Hematopoietic multipotent progenitor cell (in vitro differentiated cells): ENCODE measurements at regions not wholly inside any gene's neighbourhood (a gene's known extent, or its start where the extent isn't known, plus 50 kb on each side); places are given as distances from the start of the nearest gene placed in this dataset.
"Not testable (repeated sequence)": the region's sequence is repeated elsewhere in the genome, so short reads cannot be mapped to it uniquely, and the experiment has no call there.

ENCODE experiments used
- DNase-seq, 3 donors: peaks; one replicate each; pipeline ENCODE4 v3.0.0-alpha.2; 2011 to 2015; ENCODE audit warnings: low read depth in 2 of 3, low spot score in 2 of 3

DNA sequence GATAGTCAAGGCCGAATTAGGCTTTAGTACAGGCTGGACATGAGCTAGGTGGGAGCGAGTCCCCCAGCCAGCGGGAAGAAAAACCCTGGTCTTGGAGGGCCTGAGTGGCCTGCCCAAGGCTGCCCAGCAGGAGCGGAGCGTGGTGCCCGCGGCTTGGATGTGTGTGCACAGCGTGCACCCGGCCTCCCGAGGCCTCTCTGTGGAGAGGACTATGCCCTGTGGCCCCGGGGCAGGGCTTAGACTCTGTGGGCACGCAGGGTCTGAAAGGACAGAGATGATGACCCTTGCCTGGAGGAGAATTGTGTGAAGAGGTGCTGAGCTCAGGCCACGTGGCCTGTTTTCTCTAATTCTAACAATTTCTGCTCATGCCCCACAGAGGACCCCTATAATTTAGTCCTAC lies 124.6 kb upstream of the IQSEC1 start:
- DNase-seq = no peak

DNA sequence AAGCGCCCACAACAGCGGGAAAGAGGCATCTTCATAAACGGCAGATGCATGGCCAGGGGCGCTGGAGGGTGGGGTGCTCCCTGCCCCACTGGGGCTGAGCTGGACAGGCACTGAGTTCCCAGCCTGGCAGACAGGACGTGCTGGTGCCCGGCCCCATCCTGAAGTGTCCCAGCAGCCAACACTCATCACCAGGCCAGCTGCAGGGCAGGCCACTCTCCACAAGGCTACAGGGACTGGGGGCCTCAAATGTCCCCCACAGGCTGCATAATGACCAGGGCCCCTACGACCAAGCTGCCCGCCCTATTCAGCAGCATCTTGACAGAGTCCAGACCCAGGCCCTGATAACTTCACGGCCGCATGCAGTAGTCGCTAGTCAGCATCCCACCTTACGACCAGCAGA lies 124.1 kb upstream of the IQSEC1 start:
- DNase-seq = no peak

DNA sequence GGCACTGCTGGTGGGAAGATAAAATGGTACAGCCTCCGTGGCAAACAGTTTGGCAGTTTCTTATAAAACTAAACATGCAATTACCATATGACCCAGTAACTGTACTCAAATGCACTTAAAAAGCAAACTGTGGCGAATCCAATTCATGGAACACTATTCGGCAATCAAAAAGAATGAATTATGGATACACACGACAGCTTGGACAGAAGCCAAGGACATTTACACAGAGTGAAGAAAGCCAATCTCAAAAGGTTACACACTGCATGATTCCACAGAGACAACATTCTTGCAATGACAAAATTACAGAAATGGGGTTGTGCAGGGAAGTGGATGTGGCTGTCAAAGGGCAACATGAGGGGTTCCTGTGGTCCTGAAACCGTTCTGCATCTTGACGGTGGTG lies 122.1 kb upstream of the IQSEC1 start:
- no peak for DNase-seq

DNA sequence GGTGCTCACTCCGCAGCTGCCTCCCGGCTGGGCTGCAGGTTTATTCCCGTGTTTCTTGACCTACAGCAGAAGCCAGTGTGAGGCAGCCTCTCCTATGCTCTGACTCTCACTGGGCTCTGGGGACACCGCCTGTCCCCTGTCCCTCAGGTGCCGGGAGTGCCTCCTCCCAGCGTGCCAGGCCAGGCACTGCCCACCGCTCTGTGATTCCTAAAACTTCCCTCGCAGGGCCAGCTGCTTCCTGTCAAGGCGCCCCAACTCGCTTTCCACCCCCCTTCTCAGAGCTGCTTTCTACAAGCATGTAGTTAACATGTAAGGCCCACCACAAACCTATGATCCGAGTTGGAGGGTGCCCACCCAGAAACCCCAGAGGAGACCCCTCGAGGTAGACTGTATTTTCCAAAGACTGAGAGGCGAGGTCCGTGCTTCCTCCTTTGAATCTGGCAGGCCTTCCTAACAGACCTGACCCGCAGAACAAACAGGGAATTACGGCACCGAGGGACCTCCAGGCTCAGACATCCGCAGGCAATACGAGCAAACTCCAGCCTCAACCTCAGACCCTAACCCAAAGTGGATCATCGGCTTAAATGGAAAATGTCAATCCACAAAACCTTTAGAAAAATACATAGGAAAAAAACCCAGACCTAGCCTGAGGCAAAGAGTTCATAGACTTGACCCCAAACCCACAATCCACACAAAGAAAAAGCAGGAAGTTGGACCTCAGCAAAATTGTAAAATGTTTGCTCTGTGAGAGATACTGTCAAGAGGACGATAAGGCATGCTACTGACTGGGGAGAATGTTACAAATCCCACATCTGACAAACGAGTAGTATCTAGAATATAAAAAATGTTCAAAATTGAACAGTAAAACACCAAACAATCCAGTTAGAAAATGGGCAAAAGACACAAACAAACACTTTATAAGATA lies 121.3 kb upstream of the IQSEC1 start:
- no peak for DNase-seq

DNA sequence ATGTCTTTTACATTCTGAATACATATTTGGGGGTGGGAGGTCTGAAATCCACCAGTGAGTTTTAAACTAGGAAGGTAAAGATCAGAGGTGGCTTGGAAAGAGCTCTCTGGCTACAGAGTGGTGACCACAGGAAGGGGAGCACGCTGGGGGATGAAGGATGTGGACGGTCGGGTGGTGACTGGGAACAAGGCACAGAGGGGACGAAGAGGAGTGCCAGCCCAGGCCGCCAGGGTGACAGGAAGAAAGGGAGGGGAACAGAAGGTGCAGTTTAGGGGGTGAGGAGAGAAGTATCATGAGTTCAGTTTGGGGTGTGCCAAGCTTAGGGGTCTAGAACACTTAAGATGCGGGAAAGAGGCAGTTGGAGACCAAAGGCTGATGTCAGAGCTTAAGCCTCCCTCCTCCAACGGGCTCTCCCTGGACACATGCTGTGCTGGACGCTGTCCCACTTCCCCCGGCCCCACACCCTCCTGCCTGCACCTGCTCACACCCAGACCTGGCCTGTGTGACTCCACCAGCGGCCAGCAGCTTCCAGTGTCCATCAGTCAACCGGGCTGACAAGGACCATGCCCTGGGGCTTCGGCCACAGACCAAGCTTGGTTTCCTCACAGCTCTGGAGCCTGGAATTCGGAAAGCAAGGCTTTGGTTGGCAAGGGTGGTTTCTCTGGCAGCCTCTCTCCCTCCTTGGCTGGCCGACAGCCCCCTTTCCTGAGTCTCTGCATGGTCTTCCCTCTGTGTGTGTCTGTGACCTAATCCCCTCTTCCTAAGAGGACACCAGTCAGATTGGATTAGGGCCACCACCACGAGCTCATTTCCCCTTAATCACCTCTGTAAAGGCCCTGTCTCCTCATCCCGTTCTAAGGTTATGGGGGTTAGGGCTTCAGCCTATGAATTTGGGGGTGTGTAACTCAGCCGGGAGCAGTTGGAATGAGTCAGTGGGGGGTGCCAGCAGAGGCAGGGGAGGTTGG lies 120.4 kb upstream of the IQSEC1 start:
- DNase-seq = no peak

DNA sequence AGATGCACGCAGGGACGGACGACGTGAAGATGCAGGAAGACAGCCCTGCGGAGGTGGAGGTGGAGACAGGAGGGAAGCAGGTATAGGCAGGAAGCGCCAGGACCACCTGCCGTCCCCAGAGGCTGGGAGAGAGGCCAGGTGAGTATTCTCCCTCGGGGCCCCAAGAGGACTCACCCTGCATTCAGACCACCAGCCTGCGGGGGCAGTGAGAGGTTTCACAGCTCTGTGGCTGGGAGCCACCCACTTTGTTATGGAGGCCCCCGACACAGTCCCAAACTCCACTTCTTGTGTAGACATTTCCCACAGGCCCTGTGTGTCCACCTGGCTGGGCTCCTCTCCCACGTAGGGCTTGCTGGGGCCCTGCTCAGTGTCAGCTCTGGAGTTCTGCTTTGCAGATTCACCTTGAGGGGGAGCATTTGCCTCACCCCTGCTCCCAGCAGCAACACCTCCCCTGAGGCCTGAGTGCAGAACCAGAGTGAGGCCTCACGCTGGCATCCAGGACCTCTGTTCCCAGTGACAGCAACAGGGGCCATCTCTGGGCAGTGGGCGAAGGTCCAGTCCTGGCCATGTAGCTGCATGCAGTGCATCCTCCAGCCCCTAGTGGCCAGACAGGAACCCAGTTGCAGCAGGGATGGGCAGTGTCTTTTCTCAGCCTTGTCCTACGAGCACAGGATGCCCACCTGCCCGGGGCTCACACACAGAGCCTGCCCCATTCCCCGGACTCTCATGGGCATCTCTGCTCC lies 119.4 kb upstream of the IQSEC1 start:
- no peak for DNase-seq

DNA sequence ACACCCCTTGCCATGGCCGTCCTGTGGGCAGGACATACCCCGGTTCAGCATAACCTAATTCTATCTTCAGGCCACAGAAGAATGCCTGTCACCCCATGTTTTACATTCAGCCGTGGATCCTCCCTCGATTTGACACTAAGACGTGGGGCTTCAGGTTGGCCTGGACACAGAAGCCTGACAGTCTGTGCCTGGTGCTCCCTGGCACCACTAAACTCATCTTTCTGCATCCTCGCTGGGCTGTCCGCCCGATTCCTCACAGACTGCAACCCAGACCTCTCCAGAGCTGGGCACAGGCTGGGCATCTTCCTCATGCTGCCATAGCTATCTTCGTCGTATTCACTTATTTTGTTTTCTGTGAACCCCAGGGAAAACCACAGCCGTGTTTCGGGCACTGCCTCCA lies 117.8 kb upstream of the IQSEC1 start:
- DNase-seq = no peak

DNA sequence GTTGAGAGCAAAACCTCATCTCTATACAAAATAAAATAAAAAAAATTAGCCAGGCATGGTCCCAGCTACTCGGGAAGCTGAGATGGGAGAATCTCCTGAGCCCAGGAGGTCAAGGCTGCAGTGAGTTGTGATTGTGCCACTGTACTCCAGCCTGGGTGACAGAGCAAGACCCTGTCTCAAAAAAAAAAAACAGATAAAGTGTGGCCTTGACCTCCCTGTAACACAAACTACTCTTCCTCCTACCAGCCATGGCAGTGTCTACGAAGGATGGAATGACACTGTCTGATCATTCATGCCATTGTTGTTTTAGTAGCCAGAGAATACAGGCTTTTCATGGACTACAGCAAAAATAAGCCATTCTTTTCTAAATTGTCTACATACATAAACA lies 117.1 kb upstream of the IQSEC1 start:
- no peak for DNase-seq

DNA sequence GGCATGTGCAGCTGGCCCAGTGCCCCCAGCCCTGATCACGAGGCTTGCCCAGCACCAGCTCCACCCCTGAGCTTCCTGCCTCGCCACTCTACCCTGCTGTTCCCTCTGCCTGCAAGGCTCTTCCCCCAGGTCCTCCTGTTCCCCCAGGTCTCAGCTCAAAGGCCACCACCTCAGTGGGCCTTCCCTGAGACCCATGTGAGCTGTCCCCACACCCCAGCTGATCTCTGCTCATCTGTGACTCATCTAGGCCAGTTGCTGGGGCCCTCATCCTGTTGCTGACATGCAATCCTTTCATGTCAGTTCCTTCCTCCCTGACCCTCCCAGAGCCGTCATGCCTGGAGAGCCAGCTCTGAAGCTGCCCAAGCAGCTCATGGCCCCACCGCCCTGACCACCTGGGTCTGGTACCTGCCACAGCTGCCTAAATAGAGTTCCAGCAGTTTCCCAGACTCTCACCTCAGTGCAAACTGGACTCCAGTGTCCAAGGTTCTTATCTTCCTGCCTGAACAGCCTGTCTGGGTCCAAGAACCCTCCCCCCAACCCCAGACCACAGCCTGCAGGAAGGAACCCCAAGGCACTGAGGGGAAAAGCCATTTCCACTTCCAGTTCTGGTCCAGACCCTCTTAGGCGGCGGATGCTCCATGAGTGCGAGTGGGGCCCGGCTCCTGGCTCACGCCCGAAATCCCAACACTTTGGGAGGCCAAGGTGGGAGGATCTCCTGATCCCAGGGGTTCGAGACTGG lies 116.6 kb upstream of the IQSEC1 start:
- peak in 2 of 3 donors; percentile 26 to 31 for DNase-seq

DNA sequence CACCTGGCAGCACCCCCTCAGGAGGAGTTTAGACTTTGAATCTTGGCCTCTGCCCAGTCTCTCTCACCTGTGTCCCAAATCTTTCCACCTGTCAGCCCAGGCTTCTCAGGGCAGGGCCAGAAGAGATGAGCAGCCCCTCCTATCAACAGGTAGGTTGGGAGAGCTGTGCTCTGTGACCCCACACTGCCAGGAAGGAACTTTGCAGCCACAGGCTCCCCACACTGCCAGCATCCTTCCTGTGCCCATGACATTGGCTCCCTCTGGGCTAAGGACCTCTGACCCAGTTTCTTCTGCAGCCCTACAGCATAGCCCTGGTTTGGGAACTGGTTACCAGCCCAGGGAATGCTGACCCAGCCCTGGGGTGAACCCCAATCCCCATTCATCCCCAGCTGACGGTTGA lies 115.7 kb upstream of the IQSEC1 start:
- no peak for DNase-seq

DNA sequence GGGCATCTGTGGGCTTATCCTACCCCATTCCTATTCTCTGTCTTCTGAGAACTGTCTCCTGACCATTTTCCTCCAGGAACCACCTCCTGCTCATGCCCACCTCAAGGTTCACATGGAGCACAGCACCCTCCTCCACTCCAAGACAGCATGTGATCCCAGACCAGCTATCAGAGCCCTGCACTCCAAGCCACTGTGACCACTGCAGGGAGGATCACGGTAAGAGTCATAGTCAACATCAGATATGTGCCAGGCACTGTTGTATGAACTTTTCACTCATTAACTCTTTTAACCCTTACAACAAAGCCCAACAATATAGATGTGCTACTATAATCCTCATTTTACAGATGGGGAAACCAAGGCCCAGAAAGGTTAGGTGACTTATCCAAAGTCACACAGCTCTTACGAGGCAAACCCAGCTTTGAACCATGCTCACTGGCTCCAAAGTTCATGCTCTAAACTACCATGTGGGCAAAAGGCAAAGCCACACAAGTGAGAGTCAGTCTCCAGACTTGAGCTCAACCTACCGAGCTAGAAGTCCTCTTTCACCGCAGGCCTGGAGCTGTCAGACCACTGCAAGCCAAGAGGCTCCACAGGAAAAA lies 115.1 kb upstream of the IQSEC1 start:
- no peak for DNase-seq

DNA sequence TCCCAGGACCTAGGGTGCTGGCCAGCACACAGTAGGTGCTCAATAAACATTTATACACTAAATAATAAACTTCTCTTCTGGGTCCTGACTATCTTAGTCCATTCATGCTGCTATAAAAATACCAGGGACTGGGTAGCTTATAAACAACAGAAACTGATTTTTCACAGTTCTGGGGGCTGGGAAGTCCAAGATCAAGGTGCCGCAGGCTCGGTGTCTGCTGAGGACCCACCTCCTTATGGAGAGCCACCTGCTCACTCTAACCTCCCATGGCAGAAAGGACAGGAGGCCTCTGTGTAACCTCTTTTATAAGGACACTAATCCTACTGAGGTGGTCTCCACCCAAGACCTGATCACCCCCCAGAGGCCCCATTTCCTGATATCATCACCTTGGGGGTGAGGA lies 114.4 kb upstream of the IQSEC1 start:
- no peak for DNase-seq

DNA sequence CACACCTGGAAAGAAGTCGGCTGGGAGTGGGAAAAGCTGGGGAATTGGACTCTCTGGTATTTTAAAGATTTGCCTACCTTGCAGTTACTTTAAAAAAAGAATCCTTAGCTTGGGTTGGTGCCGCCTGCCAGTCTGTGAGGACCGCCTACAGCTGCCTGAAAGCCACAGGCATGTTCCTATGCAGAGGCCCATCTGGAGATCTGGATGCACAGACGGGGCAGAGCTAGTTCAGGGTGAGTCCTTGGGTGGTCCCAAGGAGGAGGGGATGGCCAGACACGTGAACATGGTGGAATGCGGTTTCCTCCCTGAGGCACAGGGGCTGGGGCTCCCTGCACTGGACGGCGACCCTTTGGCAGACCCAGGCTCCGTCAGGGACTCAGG lies 113.2 kb upstream of the IQSEC1 start:
- no peak for DNase-seq

DNA sequence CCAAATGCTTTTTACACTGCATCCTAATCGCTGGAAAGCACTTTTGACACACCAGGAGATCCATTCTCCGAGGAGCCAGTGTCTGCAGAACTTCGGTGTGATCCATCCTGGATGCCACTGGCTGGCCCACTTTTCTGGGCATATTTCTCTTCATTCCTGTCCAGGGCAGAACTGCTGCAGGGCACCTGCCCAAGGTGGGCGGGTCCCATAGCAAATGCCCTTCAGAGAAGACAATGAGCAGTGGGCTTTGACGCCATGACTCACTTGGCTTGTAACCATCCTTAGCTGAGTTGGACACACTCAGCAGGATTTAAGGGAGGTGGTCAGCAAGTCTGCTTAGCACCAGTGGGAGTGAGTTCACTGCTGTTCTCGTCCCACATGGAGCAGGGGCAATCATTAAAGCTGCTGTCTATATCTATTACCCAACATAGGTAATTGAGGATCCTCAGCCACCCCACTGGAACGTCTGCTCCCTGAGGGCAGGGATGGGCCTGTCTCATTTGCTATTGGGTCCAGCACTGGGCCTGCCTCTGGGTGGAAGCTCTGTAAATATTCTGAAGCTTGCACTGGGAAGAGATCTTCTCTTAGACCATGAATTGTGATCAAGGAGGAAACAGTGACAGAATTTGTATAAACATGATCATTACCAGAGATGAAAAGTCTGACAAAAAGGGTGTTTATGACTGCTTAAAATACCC lies 112.7 kb upstream of the IQSEC1 start:
- DNase-seq = no peak

DNA sequence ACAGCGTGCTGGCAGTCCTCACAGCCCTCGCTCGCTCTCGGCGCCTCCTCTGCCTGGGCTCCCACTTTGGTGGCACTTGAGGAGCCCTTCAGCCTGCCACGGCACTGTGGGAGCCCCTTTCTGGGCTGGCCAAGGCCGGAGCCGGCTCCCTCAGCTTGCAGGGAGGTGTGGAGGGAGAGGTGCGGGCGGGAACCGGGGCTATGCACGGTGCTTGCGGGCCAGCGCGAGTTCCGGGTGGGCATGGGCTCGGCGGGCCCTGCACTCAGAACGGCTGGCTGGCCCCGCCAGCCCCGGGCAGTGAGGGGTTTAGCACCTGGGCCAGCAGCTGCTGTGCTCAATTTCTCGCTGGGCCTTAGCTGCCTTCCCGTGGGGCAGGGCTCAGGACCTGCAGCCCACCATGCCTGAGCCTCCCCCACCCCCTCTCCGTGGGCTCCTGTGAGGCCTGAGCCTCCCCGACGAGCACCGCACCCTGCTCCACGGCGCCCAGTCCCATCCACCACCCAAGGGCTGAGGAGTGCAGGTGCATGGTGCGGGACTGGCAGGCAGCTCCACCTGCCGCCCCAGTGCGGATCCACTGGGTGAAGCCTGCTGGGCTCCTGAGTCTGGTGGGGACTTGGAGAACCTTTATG lies 106.5 kb upstream of the IQSEC1 start:
- not testable (repeated sequence) for DNase-seq

DNA sequence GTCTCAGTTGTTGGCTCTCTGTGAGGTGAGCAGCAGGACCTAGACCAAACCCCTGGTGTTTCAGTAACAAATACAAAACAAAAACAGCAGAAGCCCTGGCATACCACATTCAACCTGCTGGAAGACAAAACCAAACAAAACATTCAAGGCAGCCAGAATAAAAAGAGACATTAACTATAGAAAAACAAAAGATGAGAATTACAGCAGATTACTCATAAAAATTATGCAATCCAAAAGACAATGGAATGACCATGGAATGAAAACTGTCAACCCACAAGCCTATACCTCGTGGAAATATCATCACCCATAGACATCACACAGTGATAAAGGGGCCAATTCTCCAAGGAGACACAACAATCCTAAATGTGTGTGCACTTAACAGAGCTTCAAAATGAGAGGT lies 106.0 kb upstream of the IQSEC1 start:
- no peak for DNase-seq

DNA sequence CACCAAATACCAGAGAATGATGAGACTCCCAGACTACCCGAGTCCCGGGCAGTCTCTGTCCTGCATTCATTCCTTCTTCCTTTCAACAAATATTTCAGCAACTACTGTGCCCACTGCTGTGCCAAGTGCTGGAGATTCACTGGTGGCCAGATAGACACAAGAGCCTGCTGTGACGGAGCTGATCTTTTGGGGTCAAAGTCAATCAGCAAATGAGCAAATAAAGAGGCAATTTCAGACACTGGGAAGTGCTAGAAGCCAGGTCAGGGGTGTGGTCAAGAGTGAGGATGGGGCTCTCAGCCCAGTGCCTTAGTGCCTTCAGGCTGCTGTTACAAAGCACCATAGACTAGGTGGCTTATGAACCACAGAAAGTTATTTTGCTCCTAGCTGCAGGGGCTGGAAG lies 104.9 kb upstream of the IQSEC1 start:
- DNase-seq = no peak

DNA sequence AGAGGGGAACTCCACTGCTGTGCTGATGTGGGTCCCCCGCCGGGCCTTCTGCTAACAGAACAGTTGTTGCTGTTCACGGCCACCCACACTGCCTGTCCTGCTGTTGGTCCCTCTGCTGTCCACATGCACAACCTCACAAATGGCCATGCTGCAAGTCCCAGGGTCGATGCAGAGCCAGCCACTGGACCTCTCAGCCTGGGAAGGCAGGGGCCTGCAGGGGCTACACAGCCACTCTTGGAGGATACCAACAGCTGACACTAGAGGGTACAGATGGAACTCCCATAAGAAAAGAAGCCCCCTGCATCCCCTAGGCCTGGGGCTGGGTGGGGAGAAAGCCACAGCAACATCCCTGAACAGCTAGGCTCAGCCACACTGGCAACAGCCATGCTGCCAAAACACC lies 104.4 kb upstream of the IQSEC1 start:
- no peak for DNase-seq

DNA sequence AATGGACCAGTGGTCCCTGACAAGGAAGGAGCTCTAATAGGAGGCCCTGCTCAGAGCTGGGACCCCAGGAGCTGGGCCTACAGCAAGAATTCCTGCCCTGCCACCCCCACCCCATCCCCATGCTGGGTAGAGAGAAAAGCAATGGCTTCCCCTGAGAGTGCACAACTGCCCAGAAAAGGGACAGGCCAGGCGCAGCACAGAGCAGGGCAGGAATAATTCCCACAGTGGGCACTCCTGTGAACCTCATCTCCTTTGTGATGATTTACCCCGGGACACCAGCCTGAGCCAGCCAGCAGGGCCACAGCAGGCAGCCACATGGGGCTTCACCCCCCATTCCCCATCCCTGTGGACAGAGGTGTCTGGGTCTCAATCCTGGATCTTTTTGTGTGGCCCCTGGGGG lies 104.0 kb upstream of the IQSEC1 start:
- no peak for DNase-seq
